Ishikawa (cell line): ENCODE measurements at regions not wholly inside any gene's neighbourhood (a gene's known extent, or its start where the extent isn't known, plus 50 kb on each side); places are given as distances from the start of the nearest gene placed in this dataset.

Source experiments
- CREB1 ChIP-seq: IDR thresholded peaks from 2 replicates; pipeline ENCODE4 v1.6.1; 2012; ENCODE audit warnings: low read depth
- MAX ChIP-seq: IDR thresholded peaks from 2 replicates; pipeline ENCODE4 v1.6.1; 2012
- NFIC ChIP-seq: IDR thresholded peaks from 2 replicates; pipeline ENCODE4 v1.6.1; 2012

DNA sequence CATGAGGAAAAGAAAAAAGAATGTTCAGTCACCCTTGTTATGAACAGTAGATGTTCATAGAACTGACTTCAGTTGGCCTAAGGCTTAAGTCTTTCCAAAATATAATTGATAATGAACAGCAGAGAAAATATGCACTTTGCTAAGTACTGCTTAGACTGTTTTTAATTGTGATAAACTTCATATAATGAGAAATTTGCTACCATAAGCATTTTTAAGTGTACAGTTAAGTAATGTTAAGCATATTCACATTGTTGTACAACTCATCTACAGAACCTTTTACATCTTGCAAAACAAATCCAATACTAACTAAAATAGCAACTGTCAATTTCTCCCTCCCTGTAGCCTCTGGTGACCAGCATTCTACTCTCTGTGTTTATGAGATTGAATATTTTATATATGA is 792.2 kb upstream of the LCORL start:
- TF ChIP-seq MAX (no peak), CREB1 (no peak), NFIC (no peak)
